HG03469 (cell line): ENCODE measurements at regions not wholly inside any gene's neighbourhood (a gene's known extent, or its start where the extent isn't known, plus 50 kb on each side); places are given as distances from the start of the nearest gene placed in this dataset.

ENCODE experiments used
- ATAC-seq: cut with Tn5 transposase; IDR thresholded peaks from one replicate; pipeline ENCODE4 v1.9.1; 2021; ENCODE audit warnings: mild to moderate bottlenecking, moderate library complexity, moderate number of reproducible peaks; ENCODE audit not compliant: unreplicated experiment

DNA sequence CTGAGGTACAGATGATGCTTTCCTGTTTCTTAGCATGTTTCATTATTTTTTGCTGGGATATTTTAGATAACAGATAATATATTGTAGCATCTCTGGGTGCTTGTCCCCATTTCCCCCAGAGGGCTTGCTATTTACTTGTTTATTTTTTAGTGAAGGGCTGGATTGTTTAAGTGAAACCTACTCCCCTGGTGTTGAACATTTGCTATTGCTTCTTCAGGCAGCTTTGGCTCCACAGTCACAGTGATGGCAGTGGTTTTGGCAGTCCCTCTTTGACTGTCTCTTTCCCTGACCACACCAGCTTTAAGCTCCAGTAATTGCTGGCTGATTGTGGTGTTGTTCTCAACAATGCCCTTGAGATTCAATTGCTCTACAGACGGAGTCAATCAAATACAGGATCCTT lies 128.9 kb downstream of the KLF13 start:
- ATAC-seq = no peak

DNA sequence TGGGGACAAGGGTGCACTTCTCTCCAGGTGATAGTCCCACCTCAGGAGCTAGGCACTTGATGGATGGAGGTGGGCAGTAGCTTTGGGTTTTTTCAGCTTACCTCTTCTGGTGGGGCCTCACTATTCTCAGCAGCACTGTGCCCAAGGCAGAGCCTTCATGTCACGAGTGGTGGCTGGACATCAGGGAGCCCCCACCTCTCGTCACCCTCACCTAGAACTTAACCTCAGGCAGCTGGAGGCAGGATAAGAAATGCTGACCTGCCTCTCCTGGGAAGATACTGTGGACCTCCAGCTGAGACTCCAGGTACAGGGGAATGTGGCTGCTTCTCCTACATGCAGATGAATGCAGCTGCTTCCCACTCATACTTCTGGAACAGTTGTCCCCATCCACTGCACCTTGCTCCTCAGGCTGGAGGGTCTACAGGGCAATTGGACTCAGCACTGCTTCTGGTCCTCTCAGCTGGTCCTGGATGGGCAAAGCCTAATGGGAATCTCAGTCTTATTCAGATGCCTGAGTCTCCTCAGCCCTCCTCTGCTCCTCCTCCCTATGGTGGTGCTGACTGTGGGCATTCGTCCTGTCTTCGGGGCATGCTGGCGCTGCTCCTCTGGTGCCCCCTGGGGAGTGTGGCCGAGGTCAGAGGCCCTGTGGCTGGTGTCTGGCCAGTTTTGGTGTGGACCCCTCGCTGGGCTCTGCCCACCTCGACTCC lies 129.9 kb downstream of the KLF13 start:
- ATAC-seq = no peak

GRCh38 chr15:31457161-31457560 lies 130.5 kb downstream of the KLF13 start:
- no peak for ATAC-seq

GRCh38 chr15:31457631-31458526 lies 131.2 kb downstream of the KLF13 start:
- ATAC-seq = no peak

DNA sequence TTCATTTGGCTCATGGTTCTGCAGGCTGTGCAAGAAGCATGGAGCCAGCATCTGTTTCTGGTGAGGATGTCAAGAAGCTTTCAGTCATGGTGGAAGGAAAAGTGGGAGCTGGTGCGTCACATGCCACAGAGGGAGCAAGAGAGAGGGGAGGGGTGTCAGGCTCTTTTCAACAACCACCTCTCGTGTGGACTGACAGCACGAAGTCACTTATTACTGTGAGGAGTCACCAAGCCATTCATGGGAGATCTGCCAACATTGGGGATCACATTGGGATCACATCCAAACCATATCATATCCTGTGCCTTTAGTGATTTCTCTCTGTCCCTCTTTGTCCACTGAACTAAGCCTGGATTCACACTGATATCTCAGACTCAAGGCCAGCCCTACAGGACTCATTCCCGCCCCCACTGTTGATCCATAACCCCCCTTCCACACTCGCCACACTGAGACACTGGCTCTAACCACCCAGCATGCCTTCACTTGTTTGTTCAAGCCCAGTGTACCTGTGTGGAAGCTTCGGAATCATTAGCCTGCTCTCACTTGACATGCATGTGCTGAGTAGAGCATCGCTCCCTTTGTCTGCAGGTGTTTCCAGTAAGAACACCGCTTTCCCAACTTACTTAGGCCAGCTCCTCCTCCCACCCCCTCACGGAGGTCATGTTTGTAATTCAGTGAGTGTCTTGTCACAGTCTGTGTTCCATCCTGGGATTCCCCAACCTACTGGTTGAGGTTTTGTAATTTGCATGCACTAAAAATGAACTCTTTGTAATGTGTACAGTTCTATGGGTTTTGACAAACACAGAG lies 132.2 kb downstream of the KLF13 start:
- peak; percentile 93 for ATAC-seq

GRCh38 chr15:31459400-31459748 lies 132.7 kb downstream of the KLF13 start:
- ATAC-seq = no peak

GRCh38 chr15:31461375-31461774 lies 134.7 kb downstream of the KLF13 start:
- ATAC-seq = no peak

GRCh38 chr15:31461911-31462480 lies 135.4 kb downstream of the KLF13 start:
- ATAC-seq = no peak

DNA sequence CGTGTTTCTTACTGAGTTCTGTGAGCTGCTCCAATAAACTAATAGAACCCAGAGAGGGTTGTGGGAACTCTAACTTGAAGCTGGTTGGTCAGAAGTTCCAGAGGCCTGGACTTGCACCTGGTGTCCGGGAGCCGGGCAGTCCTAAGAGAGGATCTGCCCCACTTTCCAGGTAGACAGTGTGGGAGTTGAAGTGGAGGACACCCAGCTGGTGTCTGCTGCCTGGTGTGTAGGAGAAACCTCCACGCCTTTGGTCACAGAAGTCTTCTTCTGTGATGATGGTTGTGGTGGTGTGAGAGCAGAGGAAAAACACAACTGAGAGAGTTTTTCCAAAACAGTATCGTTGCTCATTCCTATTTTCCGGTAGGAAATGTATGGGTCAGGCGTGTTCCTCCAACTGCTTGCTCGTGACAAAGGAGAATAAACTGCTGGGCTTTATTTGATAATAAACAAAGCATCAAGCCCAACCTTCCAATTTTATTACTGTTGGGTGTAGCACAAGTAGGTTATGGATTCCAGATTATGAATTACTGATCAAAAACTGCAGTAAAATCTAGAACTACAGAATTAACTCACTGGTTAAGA lies 137.0 kb downstream of the KLF13 start:
- no peak for ATAC-seq

DNA sequence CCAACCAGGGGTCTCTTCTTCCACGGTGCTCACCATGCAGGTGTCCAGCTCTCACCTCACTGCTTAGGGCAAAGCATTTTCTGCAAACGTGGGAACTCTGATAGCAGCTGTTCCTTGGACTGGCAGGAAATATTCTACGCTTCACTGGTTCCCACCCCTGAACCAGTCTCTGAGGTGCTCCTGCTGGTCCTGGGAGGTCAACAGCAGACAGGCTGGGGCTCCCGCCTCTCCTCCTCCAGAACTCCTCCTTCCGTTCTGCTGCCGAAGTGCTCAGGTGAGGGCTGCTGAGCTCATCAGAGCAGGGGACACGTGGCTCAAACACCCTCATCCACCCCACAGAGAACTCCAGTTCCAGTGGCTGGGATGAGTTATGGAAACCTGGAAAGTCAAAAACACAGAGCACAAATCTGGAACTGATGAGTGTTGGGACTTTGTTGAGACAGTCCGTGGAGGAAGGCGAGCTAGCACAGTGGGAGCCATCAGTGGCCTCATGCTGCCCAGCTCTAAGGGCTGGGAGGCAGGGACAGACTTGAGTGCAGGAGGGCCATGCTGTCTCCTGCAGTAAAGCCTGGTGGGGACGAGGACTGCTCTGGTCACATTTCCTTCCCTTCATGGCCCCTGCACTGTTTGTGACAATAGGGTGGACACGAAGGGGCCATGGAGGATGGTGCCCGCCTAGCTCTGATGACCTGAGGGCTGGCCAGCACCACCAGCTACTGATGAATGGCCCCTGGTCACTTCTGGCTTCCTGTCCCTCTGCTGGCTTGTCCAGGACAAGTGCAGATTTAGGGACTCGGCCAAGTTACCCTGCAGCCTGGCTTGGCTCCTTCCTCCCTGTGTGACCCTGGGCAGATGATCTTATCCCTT lies 137.8 kb downstream of the KLF13 start:
- no peak for ATAC-seq

DNA sequence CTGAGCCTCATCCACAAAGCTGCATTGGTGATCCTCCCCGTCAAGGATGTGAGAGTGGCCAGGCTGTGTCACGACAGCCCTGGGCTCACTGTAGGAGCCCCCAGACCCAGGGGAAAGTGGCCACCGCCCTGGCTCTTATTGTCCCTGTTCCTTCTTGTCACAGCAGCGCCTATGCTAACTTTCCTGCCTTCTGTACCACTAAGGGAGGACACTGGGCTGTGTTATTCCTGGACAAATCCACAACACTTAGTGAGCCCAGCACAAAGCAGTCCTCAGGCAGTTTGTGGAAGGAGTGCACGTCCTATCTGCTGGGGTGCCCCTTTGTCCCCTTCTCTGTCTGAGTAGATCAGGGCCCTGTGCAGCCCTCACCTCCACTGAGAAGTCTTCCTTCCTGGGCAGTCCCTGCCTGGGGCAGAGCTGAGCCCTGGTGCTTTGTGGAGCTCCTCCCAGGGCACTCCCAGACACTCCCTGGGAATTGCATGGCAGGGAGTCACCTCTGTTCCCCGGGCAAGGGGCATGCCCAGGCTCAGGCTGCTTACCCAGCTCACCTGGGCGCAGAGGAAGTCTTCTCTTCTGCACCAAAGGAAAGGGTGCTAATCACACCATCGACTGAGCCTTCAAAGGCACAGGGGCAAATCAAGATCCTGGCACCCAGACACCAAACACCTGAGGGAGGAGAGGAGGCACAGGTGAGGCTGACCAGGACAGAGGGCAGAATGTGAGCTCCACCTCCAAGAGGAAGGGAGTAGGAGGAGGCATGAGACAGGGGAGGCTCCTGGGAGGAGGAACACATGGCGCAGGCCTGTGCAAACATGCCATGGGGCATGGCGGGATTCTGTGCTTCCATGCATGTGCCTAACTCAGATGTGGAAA lies 138.7 kb downstream of the KLF13 start:
- no peak for ATAC-seq

- ATAC-seq = no peak
Observed at GRCh38 chr15:31467361-31467760, 140.7 kb downstream of the KLF13 start.

DNA sequence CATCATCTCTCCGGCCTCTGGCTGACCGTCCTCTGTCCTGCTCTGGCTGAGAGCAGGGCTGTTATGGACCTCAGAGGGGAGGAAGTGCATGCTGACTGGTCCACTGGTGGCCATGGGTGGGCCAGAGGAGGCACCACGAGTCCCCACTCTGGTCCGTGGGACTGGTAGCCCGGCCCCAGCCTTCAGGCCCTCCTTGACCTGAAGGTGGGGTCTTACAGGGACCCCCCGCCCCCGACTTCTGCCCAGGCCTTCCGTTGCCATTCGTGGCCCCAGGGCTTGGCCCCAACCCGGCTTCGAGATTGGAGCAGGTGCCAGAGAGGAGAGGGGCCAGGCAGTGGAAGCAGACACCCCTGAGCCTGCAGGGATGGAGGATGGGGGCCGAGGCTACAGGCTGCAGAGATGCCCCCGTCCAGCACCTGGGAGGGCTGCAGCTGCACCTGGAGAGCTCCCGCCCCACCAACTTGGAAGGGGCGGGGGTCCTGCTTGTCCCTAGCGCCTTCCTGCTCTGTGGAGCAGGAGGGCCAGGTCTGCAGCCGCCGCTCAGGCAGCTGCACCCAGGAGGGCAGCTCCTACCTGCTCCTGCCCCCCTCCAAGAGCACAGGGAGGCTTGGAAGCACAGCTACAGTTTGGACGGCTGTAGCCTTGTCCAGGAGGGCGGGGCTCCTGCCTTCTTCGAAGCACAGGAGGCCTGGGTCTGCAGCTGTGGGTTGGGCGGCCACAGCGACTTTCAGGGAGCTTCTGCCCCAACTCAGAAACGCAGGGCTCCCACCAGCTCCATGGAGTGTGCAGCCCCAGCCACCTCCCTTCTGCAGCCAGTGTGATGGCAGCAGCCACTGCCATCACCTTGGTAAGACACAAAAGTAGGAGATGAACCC lies 142.5 kb downstream of the KLF13 start:
- no peak for ATAC-seq

- ATAC-seq = no peak
Observed at GRCh38 chr15:31469786-31470525, 143.3 kb downstream of the KLF13 start.

- ATAC-seq = no peak
Observed at GRCh38 chr15:31470756-31471155, 144.1 kb downstream of the KLF13 start.

GRCh38 chr15:31471731-31472430 lies 145.2 kb downstream of the KLF13 start:
- ATAC-seq = no peak
